SK-N-SH (cell line): ENCODE measurements at regions not wholly inside any gene's neighbourhood (a gene's known extent, or its start where the extent isn't known, plus 50 kb on each side); places are given as distances from the start of the nearest gene placed in this dataset.

Experiments
- CTCF ChIA-PET: fragments of 300-600, 350-600 bp; formaldehyde crosslinking; extraction: SDS; loops from one replicate; lab custom pipeline; 2021; lab: Yijun Ruan, JAX
- POLR2A ChIA-PET: fragments of 350-600 bp; sonication (Branson Sonifier 250); formaldehyde crosslinking; extraction: SDS; loops from one replicate; lab custom pipeline; 2020; ENCODE audit warnings: antibody characterized with exemption, inconsistent platforms; lab: Yijun Ruan, JAX
- DNase-seq: peaks from one replicate; pipeline ENCODE4 v3.0.0; 2012
- H2AFZ ChIP-seq: fragments of 200-600 bp; sonication (generic); 2 replicates; pipeline ENCODE4 v1.8.1; 2016; ENCODE audit warnings: antibody characterized with exemption, mild to moderate bottlenecking, low read depth
- H3F3A ChIP-seq: fragments of 200-600 bp; sonication (generic); replicated peaks from 2 replicates; pipeline ENCODE3; 2016; ENCODE audit warnings: antibody characterized with exemption, mild to moderate bottlenecking; ENCODE audit not compliant: insufficient read depth
- H3K27ac ChIP-seq, 2 experiments: fragments of 200-500 bp in 1 of 2; fragments of 200-600 bp in 1 of 2; sonication (Bioruptor generic) in 1 of 2; sonication (generic), shearing (Covaris generic) in 1 of 2; 2 replicates each; pipeline versions ENCODE4 v1.5.1 to v1.6.1; 2014 to 2016; ENCODE audit warnings: low read depth in 2 of 2, inconsistent platforms in 1 of 2, low read length in 1 of 2, mild to moderate bottlenecking in 1 of 2, mixed read lengths in 1 of 2
- H3K27me3 ChIP-seq: fragments of 200-600 bp; sonication (generic), shearing (Covaris generic); 2 replicates; pipeline ENCODE4 v1.6.1; 2016; ENCODE audit warnings: mixed run types; ENCODE audit not compliant: insufficient read depth
- H3K36me3 ChIP-seq, 2 experiments: fragments of 200-500 bp in 1 of 2; fragments of 200-600 bp in 1 of 2; sonication (Bioruptor generic) in 1 of 2; sonication (generic) in 1 of 2; replicated peaks in 1 of 2; 2 replicates each; pipeline versions ENCODE3 to v1.5.1; 2014 to 2016; ENCODE audit warnings: low read length in 1 of 2, mild to moderate bottlenecking in 1 of 2; ENCODE audit not compliant: insufficient read depth in 2 of 2, control insufficient read depth in 1 of 2
- H3K4me1 ChIP-seq, 2 experiments: fragments of 200-500 bp in 1 of 2; fragments of 200-600 bp in 1 of 2; sonication (Bioruptor generic) in 1 of 2; sonication (generic), shearing (Covaris generic) in 1 of 2; 2 replicates each; pipeline versions ENCODE4 v1.5.1 to v1.6.1; 2014 to 2016; ENCODE audit warnings: low read depth in 1 of 2, low read length in 1 of 2, mixed run types in 1 of 2; ENCODE audit not compliant: insufficient read depth in 2 of 2, control insufficient read depth in 1 of 2
- H3K4me2 ChIP-seq: fragments of 200-600 bp; sonication (generic), shearing (Covaris generic); 2 replicates; pipeline ENCODE4 v1.6.1; 2017; ENCODE audit warnings: mixed run types
- H3K4me3 ChIP-seq, 2 experiments: fragments of 200-500 bp in 1 of 2; fragments of 200-600 bp in 1 of 2; sonication (Bioruptor generic) in 1 of 2; sonication (generic), shearing (Covaris generic) in 1 of 2; 2 replicates each; pipeline versions ENCODE4 v1.5.1 to v1.8.1; 2014 to 2016; ENCODE audit warnings: low read depth in 2 of 2, inconsistent platforms in 1 of 2, low read length in 1 of 2, mild to moderate bottlenecking in 1 of 2, mixed read lengths in 1 of 2, moderate library complexity in 1 of 2
- H3K79me2 ChIP-seq: fragments of 200-600 bp; sonication (generic); 2 replicates; pipeline ENCODE4 v1.8.1; 2017; ENCODE audit warnings: mild to moderate bottlenecking; ENCODE audit not compliant: insufficient read depth
- H3K9ac ChIP-seq: fragments of 200-600 bp; sonication (generic); 2 replicates; pipeline ENCODE4 v1.6.1; 2017; ENCODE audit warnings: mixed run types
- H3K9me2 ChIP-seq: fragments of 200-600 bp; sonication (generic); 2 replicates; pipeline ENCODE4 v1.6.1; 2017; ENCODE audit warnings: mixed run types
- H3K9me3 ChIP-seq: fragments of 200-600 bp; sonication (generic); 2 replicates; pipeline ENCODE4 v1.6.1; 2017; ENCODE audit warnings: mixed run types, mild to moderate bottlenecking, moderate library complexity
- H4K20me1 ChIP-seq: fragments of 200-600 bp; sonication (generic); 2 replicates; pipeline ENCODE4 v1.6.1; 2017; ENCODE audit warnings: mild to moderate bottlenecking, mixed run types; ENCODE audit not compliant: insufficient read depth
- CHD2 ChIP-seq: fragments of 150-350 bp; IDR thresholded peaks from 2 replicates; pipeline ENCODE4 v1.6.1; 2018; ENCODE audit warnings: low read length; ENCODE audit not compliant: partially characterized antibody
- CTCF ChIP-seq: fragments of 200-600 bp; sonication (generic); IDR thresholded peaks from 2 replicates; pipeline ENCODE4 v1.6.1; 2017; ENCODE audit warnings: antibody characterized with exemption, mild to moderate bottlenecking, moderate library complexity
- ELF1 ChIP-seq: IDR thresholded peaks from 2 replicates; pipeline ENCODE4 v1.4.0; 2012
- EZH2phosphoT487 ChIP-seq: fragments of 200-600 bp; sonication (generic); IDR thresholded peaks from 2 replicates; pipeline ENCODE4 v1.6.1; 2017; ENCODE audit warnings: low read depth, mixed run types, mild to moderate bottlenecking, antibody characterized with exemption, moderate library complexity, borderline replicate concordance
- FOXJ3 ChIP-seq: sonication (generic); formaldehyde crosslinking; IDR thresholded peaks from 2 replicates; pipeline ENCODE4 v1.5.1; 2020; ENCODE audit warnings: mild to moderate bottlenecking, missing genetic modification reagents
- FOXM1 ChIP-seq: IDR thresholded peaks from 2 replicates; pipeline ENCODE4 v1.4.0; 2012; ENCODE audit warnings: low read depth, mild to moderate bottlenecking
- GABPA ChIP-seq: IDR thresholded peaks from 2 replicates; pipeline ENCODE4 v1.4.0; 2012; ENCODE audit warnings: low read depth, mild to moderate bottlenecking
- GATA2 ChIP-seq: sonication (generic); formaldehyde crosslinking; IDR thresholded peaks from 2 replicates; pipeline ENCODE4 v1.5.0; 2020; ENCODE audit warnings: mild to moderate bottlenecking, missing genetic modification reagents
- JUND ChIP-seq: IDR thresholded peaks from 2 replicates; pipeline ENCODE4 v1.4.0; 2012
- MEF2A ChIP-seq: IDR thresholded peaks from 2 replicates; pipeline ENCODE4 v1.4.0; 2012; ENCODE audit warnings: low read depth, borderline replicate concordance
- MXI1 ChIP-seq: IDR thresholded peaks from 2 replicates; pipeline ENCODE4 v1.6.1; 2012; ENCODE audit warnings: mild to moderate bottlenecking, low read depth, low read length, improper control_type of control experiment
- POLR2AphosphoS5 ChIP-seq: IDR thresholded peaks from 2 replicates; pipeline ENCODE4 v1.6.1; 2012; ENCODE audit warnings: low read depth, low read length
- RCOR1 ChIP-seq: fragments of 150-350 bp; IDR thresholded peaks from 2 replicates; pipeline ENCODE4 v1.6.1; 2017; ENCODE audit warnings: antibody characterized with exemption, low read length
- REST ChIP-seq: IDR thresholded peaks from 2 replicates; pipeline ENCODE4 v1.6.1; 2012; ENCODE audit warnings: mild to moderate bottlenecking, low read depth, low read length, moderate library complexity
- RXRA ChIP-seq: IDR thresholded peaks from 2 replicates; pipeline ENCODE4 v1.4.0; 2012; ENCODE audit warnings: low read depth, mild to moderate bottlenecking, borderline replicate concordance
- SIN3A ChIP-seq: IDR thresholded peaks from 2 replicates; pipeline ENCODE4 v1.6.1; 2012; ENCODE audit warnings: low read depth, mild to moderate bottlenecking, low read length, moderate library complexity, borderline replicate concordance
- SMC3 ChIP-seq: IDR thresholded peaks from 2 replicates; pipeline ENCODE4 v1.6.1; 2012; ENCODE audit warnings: low read depth, low read length, improper control_type of control experiment
- TAF1 ChIP-seq: IDR thresholded peaks from 2 replicates; pipeline ENCODE4 v1.6.1; 2012; ENCODE audit warnings: low read depth, mild to moderate bottlenecking, low read length, moderate library complexity, borderline replicate concordance
- TCF12 ChIP-seq: IDR thresholded peaks from 2 replicates; pipeline ENCODE4 v1.4.0; 2012
- TEAD4 ChIP-seq: IDR thresholded peaks from 2 replicates; pipeline ENCODE4 v1.4.0; 2012; ENCODE audit warnings: mild to moderate bottlenecking, borderline replicate concordance; ENCODE audit not compliant: insufficient read depth
- USF1 ChIP-seq: IDR thresholded peaks from 2 replicates; pipeline ENCODE4 v1.4.0; 2012; ENCODE audit warnings: low read depth, borderline replicate concordance
- USF2 ChIP-seq: fragments of 150-350 bp; IDR thresholded peaks from 2 replicates; pipeline ENCODE4 v1.6.1; 2017; ENCODE audit warnings: antibody characterized with exemption, low read length, low read depth, borderline replicate concordance
- YY1 ChIP-seq: IDR thresholded peaks from 2 replicates; pipeline ENCODE4 v1.4.0; 2012; ENCODE audit warnings: low read depth, mild to moderate bottlenecking
- WGBS: methylation state at CpG from one replicate; pipeline ENCODE4 v1.1.6; 2017; ENCODE audit warnings: low lambda C conversion rate; 5-methylcytosine and 5-hydroxymethylcytosine counted together

- TF ChIP-seq REST (no peak), FOXJ3 (CRISPR knock-in tag) (no peak), MEF2A (no peak), TAF1 (no peak), SIN3A (no peak)
- TF ChIP-seq, all 33 proteins: peak for 3
Observed at GRCh38 chr6:121694801-121695251, 259.4 kb downstream of the GJA1 start (continued).

GRCh38 chr6:121695329-121695728, 259.9 kb downstream of the GJA1 start:
- H3K4me1 ChIP-seq: peaks cover 2 to 33% of the 10 kb centered on the region in 2 experiments; a peak in 2 of 4 replicates
- peak overlapping the region; percentile 23; the same call in 1 of the 2 replicates for H3K9ac ChIP-seq
- no peaks in the 10 kb centered on the region for H3K9me2 ChIP-seq
- TF ChIP-seq CTCF (no peak), EZH2phosphoT487 (no peak), TAF1 (no peak), YY1 (no peak), FOXM1 (no peak), TEAD4 (no peak), GATA2 (CRISPR knock-in tag) (no peak), POLR2AphosphoS5 (no peak), USF2 (no peak), FOXJ3 (CRISPR knock-in tag) (no peak), ELF1 (no peak), USF1 (no peak), GABPA (no peak), MXI1 (no peak), RXRA (no peak), RCOR1 (no peak), SMC3 (no peak), CHD2 (no peak), TCF12 (no peak), JUND (no peak)
- H2AFZ ChIP-seq: peak overlapping the region; percentile 49; the same call in 1 of the 2 replicates
- DNase-seq: no peak
- ChIA-PET POLR2A (no interaction called here), CTCF (no interaction called here)
- no peaks in the 10 kb centered on the region for H3K27me3 ChIP-seq
- H4K20me1 ChIP-seq: no peaks in the 10 kb centered on the region
- H3K36me3 ChIP-seq: no peaks in the 10 kb centered on the region
- H3K9me3 ChIP-seq: no peaks in the 10 kb centered on the region
- 49% methylated on average over 3 of the region's 3 CpGs for WGBS
- H3K79me2 ChIP-seq: no peaks in the 10 kb centered on the region
- H3K4me2 ChIP-seq: peak overlapping the region; percentile 33; the same call in 1 of the 2 replicates
- peak overlapping the region; percentile 25 to 69; a peak in 3 of 4 replicates for H3K27ac ChIP-seq
- H3K4me3 ChIP-seq: no peak overlapping the region
- H3F3A ChIP-seq: peaks cover 26% of the 10 kb centered on the region
